ENCODE measurements at regions not wholly inside any gene's neighbourhood (a gene's known extent, or its start where the extent isn't known, plus 50 kb on each side); places are given as distances from the start of the nearest gene placed in this dataset.
A peak's percentile ranks its signal among the peaks of the same experiment; 100 is the strongest.
"Not testable (repeated sequence)": the region's sequence is repeated elsewhere in the genome, so short reads cannot be mapped to it uniquely, and the experiment has no call there.

DNA sequence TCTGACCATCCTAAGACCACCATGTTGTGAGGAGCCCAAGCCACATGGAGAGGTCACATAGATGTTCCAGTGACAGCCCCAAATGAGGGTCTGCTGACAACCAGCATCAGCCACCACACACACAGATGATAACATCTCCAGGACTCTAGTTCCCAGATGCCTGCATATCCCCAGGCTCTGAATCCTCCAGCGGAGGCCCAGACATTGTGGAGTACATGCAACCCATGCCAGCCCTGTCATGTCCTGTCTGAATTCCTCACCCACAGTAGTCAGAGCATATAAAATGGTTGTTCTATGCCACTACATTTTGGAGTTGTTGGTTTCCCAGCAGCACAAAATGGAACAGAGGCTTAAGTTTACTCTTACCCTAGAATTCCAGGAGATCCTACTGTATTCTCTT, 122.0 kb upstream of the SLC35G4 start:
- H3K4me3 ChIP-seq (replicated peaks in 1 of 4; ENCODE audit: control extremely low read depth in 1 of 4, insufficient read depth in 1 of 4, low read depth in 3 of 4, low read length in 4 of 4), result no peak overlapping the region
- no peak for TF ChIP-seq EZH2 (IDR thresholded peaks at IDR 0.05; ENCODE audit: low read length, missing control alignments)
- TF ChIP-seq, protein P1, sequence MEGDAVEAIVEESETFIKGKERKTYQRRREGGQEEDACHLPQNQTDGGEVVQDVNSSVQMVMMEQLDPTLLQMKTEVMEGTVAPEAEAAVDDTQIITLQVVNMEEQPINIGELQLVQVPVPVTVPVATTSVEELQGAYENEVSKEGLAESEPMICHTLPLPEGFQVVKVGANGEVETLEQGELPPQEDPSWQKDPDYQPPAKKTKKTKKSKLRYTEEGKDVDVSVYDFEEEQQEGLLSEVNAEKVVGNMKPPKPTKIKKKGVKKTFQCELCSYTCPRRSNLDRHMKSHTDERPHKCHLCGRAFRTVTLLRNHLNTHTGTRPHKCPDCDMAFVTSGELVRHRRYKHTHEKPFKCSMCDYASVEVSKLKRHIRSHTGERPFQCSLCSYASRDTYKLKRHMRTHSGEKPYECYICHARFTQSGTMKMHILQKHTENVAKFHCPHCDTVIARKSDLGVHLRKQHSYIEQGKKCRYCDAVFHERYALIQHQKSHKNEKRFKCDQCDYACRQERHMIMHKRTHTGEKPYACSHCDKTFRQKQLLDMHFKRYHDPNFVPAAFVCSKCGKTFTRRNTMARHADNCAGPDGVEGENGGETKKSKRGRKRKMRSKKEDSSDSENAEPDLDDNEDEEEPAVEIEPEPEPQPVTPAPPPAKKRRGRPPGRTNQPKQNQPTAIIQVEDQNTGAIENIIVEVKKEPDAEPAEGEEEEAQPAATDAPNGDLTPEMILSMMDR (conservative IDR thresholded peaks at IDR 0.05 in 1 of 2, IDR thresholded peaks at IDR 0.05 in 1 of 2; ENCODE audit: low read depth in 1 of 2, low read length in 2 of 2), result no peak
- no peak overlapping the region for H2AFZ ChIP-seq (ENCODE audit: low read length)
- H3K36me3 ChIP-seq (ENCODE audit: control insufficient read depth, insufficient read depth, low read length), result no peaks in the 10 kb centered on the region
- H3K4me1 ChIP-seq (ENCODE audit: control insufficient read depth, extremely low read depth, insufficient read depth, low read length), result no peaks in the 10 kb centered on the region
- no peak overlapping the region for H3K9ac ChIP-seq (ENCODE audit: insufficient read depth, low read length)
- no peaks in the 10 kb centered on the region for H3K9me3 ChIP-seq (ENCODE audit: control insufficient read depth, insufficient read depth, low read depth, low read length)
- DNase-seq (ENCODE audit: low read depth in 2 of 2), result no peak
- no peaks in the 10 kb centered on the region for H4K20me1 ChIP-seq (ENCODE audit: control insufficient read depth, extremely low read depth, insufficient read depth, low read length)
- no peak overlapping the region for H3K27ac ChIP-seq (ENCODE audit: insufficient read depth, low read length)
- H3K4me2 ChIP-seq (ENCODE audit: extremely low read depth, insufficient read depth, low read length), result no peak overlapping the region
- H3K79me2 ChIP-seq (ENCODE audit: control insufficient read depth, insufficient read depth, low read length), result no peaks in the 10 kb centered on the region
- no peaks in the 10 kb centered on the region for H3K27me3 ChIP-seq (ENCODE audit: control insufficient read depth, insufficient read depth, low read length)

DNA sequence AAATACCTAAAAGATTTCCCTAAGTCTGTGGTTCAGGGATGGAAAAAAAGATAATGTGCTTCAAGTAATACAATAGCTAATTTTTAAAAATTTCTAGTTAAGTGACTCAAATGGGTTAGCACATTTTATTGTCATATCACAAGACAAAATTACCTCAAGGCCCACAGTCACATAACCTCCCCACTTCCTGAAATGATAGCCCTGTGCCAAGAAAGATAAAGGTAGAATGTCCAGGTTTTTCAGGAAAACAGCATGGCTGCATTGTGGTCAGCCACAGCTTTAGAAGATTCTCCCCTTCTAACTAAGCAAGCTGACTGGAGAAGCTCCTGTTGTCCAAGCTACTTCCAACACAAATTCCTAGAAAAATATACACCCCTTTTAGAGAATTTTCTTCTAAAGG, 127.1 kb upstream of the SLC35G4 start:
- Histone ChIP-seq H3K27ac (ENCODE audit: insufficient read depth, low read length) (no peak overlapping the region), H4K20me1 (ENCODE audit: control insufficient read depth, extremely low read depth, insufficient read depth, low read length) (no peaks in the 10 kb centered on the region), H2AFZ (ENCODE audit: low read length) (no peak overlapping the region), H3K4me1 (ENCODE audit: control insufficient read depth, extremely low read depth, insufficient read depth, low read length) (no peaks in the 10 kb centered on the region), H3K4me2 (ENCODE audit: extremely low read depth, insufficient read depth, low read length) (no peak overlapping the region), H3K9ac (ENCODE audit: insufficient read depth, low read length) (no peak overlapping the region), H3K9me3 (ENCODE audit: control insufficient read depth, insufficient read depth, low read depth, low read length) (no peaks in the 10 kb centered on the region), H3K4me3 (replicated peaks in 1 of 4; ENCODE audit: control extremely low read depth in 1 of 4, insufficient read depth in 1 of 4, low read depth in 3 of 4, low read length in 4 of 4) (no peak overlapping the region), H3K36me3 (ENCODE audit: control insufficient read depth, insufficient read depth, low read length) (no peaks in the 10 kb centered on the region), H3K27me3 (ENCODE audit: control insufficient read depth, insufficient read depth, low read length) (no peaks in the 10 kb centered on the region), H3K79me2 (ENCODE audit: control insufficient read depth, insufficient read depth, low read length) (no peaks in the 10 kb centered on the region)
- peak in 1 of 2 donors; percentile 62 for DNase-seq (ENCODE audit: low read depth in 2 of 2)
- no peak for TF ChIP-seq EZH2 (IDR thresholded peaks at IDR 0.05; ENCODE audit: low read length, missing control alignments)
- TF ChIP-seq, protein P1 (conservative IDR thresholded peaks at IDR 0.05 in 1 of 2, IDR thresholded peaks at IDR 0.05 in 1 of 2; ENCODE audit: low read depth in 1 of 2, low read length in 2 of 2), result no peak

DNA sequence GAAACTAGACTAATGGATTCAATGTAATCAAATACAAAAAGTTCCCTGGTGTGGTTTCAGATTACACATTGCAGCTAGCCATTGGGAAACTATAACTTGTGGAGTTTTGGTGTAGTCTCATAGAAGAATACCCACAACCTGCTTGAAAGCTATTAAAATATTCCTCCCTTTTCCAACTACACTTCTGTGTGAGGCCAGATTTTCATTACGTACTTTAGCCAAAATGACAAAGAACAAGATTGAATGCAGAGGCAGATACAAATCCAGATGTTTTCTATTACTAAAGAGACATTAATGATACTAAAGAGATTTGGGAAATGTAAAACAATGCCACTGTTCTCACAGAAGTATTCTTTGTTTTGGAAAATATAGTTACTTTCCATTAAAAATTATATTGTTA, 128.7 kb upstream of the SLC35G4 start:
- Histone ChIP-seq H3K9me3 (ENCODE audit: control insufficient read depth, insufficient read depth, low read depth, low read length) (no peaks in the 10 kb centered on the region), H3K4me1 (ENCODE audit: control insufficient read depth, extremely low read depth, insufficient read depth, low read length) (no peaks in the 10 kb centered on the region), H3K36me3 (ENCODE audit: control insufficient read depth, insufficient read depth, low read length) (no peaks in the 10 kb centered on the region), H3K4me2 (ENCODE audit: extremely low read depth, insufficient read depth, low read length) (no peak overlapping the region), H2AFZ (ENCODE audit: low read length) (no peak overlapping the region), H3K9ac (ENCODE audit: insufficient read depth, low read length) (no peak overlapping the region), H3K4me3 (replicated peaks in 1 of 4; ENCODE audit: control extremely low read depth in 1 of 4, insufficient read depth in 1 of 4, low read depth in 3 of 4, low read length in 4 of 4) (no peak overlapping the region), H3K27me3 (ENCODE audit: control insufficient read depth, insufficient read depth, low read length) (no peaks in the 10 kb centered on the region), H3K79me2 (ENCODE audit: control insufficient read depth, insufficient read depth, low read length) (no peaks in the 10 kb centered on the region), H4K20me1 (ENCODE audit: control insufficient read depth, extremely low read depth, insufficient read depth, low read length) (no peaks in the 10 kb centered on the region), H3K27ac (ENCODE audit: insufficient read depth, low read length) (no peak overlapping the region)
- DNase-seq (ENCODE audit: low read depth in 2 of 2), result no peak
- TF ChIP-seq, protein P1 (conservative IDR thresholded peaks at IDR 0.05 in 1 of 2, IDR thresholded peaks at IDR 0.05 in 1 of 2; ENCODE audit: low read depth in 1 of 2, low read length in 2 of 2), result no peak
- TF ChIP-seq EZH2 (IDR thresholded peaks at IDR 0.05; ENCODE audit: low read length, missing control alignments), result no peak

DNA sequence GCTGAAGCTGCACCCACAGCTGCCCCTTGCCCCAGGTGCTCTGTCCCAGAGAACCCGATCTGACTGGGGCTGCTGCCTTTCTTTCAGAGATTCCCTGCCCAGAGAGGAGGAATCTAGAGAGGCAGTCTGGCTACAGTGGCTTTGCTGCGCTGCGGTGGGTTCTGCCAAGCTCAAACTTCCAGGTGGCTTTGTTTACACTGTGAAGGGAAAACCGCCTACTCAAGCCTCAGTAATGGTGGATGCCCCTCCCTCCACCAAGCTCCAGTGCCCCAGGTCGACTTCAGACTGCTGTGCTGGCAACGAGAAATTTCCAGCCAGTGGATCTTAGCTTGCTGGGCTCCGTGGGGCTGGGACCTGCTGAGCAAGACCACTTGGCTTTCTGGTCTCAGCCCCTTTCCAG, 130.4 kb upstream of the SLC35G4 start:
- H3K27ac ChIP-seq (ENCODE audit: insufficient read depth, low read length); H3K36me3 ChIP-seq (ENCODE audit: control insufficient read depth, insufficient read depth, low read length); DNase-seq (ENCODE audit: low read depth in 2 of 2); H3K79me2 ChIP-seq (ENCODE audit: control insufficient read depth, insufficient read depth, low read length); H3K4me2 ChIP-seq (ENCODE audit: extremely low read depth, insufficient read depth, low read length); H4K20me1 ChIP-seq (ENCODE audit: control insufficient read depth, extremely low read depth, insufficient read depth, low read length); H3K9ac ChIP-seq (ENCODE audit: insufficient read depth, low read length); H3K9me3 ChIP-seq (ENCODE audit: control insufficient read depth, insufficient read depth, low read depth, low read length); H3K4me1 ChIP-seq (ENCODE audit: control insufficient read depth, extremely low read depth, insufficient read depth, low read length); H3K4me3 ChIP-seq (replicated peaks in 1 of 4; ENCODE audit: control extremely low read depth in 1 of 4, insufficient read depth in 1 of 4, low read depth in 3 of 4, low read length in 4 of 4); H3K27me3 ChIP-seq (ENCODE audit: control insufficient read depth, insufficient read depth, low read length); H2AFZ ChIP-seq (ENCODE audit: low read length): not testable (repeated sequence)
